GM19468 (cell line): ENCODE measurements at regions not wholly inside any gene's neighbourhood (a gene's known extent, or its start where the extent isn't known, plus 50 kb on each side); places are given as distances from the start of the nearest gene placed in this dataset.
"Not testable (repeated sequence)": the region's sequence is repeated elsewhere in the genome, so short reads cannot be mapped to it uniquely, and the experiment has no call there.

ENCODE experiments used
- ATAC-seq: cut with Tn5 transposase; IDR thresholded peaks from one replicate; pipeline ENCODE4 v1.9.1; 2021; ENCODE audit warnings: mild to moderate bottlenecking, moderate library complexity, moderate number of reproducible peaks; ENCODE audit not compliant: unreplicated experiment; ENCODE audit errors: extremely low read depth

DNA sequence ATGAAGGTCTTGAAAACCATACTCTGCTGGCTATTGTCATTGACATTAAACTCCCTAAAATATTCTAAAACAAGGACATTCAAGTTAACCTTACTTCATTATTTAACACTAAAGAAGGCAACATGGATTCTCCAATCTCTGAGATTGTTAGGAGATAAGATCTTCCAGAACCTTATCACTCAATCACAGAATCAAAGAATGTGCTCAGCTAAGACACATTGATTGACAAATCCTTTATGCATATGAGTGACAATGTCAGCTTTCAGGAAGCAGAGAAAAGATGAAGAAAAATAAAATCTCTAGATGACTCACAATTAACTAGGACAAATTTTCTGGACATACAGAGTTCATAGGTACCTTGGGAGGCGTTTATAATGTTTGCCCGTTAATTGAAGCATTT lies 787.2 kb downstream of the TSN start:
- no peak for ATAC-seq

GRCh38 chr2:122543815-122544214 lies 788.4 kb downstream of the TSN start:
- no peak for ATAC-seq

DNA sequence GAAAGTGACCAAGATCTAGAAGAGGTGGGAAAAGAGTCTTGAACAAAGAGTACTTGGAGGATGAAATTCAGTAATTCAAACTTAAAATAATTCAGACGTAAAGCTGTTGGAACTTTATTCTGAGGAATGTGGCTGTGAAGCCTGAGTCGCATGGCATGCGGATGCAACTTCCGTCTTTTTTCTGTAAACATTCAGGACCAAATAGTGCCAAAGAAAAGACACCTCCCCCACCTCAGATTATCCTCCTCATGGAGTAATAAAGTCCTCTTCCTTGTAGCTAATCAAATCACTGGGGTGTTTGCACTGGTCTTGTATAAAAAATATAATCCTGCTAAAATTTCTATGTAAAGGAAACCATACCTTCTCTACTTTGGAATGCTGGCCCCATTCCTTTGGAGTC lies 790.4 kb downstream of the TSN start:
- no peak for ATAC-seq

DNA sequence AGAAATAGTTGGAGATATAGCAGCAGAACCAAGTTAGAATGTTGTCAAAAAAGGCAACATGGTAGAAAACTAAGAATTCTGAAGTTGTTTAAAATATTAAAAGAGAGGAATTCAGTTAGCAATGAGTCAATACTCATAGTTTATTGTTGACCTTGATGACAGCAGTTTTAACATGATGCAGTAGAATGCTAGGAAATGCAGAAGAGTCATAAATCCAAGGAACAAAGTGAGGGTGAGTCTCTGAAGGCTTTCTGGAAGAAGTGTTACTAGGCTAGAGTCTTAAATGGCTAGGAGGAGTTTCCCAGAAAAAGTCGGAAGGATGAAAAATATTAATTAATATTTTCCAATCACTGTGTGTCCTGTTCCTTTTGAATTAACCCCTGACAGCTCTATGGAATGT lies 807.3 kb downstream of the TSN start:
- ATAC-seq = no peak

GRCh38 chr2:122563781-122564180 lies 808.3 kb downstream of the TSN start:
- ATAC-seq = no peak

GRCh38 chr2:122564843-122565242 lies 809.4 kb downstream of the TSN start:
- no peak for ATAC-seq

DNA sequence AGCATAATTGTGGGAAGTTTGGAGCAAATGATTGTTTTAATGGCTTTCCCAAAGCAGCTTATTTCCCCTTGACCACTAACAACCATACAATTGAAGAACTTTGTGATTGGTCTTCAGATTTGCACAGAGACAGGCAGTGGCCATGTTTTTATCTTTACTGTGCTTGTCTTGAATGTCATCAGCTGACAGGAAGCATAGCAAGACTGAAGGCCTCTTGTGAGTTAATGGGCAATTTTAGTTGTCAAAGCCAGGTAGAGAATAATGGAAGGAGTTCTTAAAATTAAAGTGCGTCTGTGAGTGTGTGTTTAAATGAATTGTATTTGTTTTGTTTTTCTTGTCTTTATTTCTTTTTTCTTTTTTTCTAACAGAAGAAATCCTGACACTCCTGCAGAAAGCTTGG lies 809.9 kb downstream of the TSN start:
- no peak for ATAC-seq

DNA sequence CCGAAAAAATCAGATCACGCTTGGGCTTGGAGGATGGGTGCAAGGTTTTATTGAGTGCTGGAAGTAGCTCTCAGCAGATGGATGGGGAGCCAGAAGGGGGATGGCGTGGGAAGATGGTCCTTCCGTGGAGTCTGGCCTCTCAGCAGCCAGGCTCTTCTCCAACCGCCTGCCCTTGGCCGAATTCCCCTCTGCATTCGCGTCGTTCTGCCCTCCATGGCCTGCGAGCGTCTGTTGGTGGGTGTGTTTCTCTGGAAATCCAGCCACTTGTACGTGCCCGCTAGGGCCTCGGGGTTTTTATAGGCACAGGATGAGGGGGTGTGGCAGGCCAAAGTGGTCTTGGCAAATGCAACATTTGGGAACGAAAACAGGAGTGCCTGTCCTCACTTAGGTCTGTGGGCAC lies 815.2 kb downstream of the TSN start:
- no peak for ATAC-seq

GRCh38 chr2:122571471-122571870 lies 816.0 kb downstream of the TSN start:
- not testable (repeated sequence) for ATAC-seq

GRCh38 chr2:122575076-122575475 lies 819.6 kb downstream of the TSN start:
- no peak for ATAC-seq

GRCh38 chr2:122583159-122583917 lies 827.9 kb downstream of the TSN start:
- ATAC-seq = no peak

DNA sequence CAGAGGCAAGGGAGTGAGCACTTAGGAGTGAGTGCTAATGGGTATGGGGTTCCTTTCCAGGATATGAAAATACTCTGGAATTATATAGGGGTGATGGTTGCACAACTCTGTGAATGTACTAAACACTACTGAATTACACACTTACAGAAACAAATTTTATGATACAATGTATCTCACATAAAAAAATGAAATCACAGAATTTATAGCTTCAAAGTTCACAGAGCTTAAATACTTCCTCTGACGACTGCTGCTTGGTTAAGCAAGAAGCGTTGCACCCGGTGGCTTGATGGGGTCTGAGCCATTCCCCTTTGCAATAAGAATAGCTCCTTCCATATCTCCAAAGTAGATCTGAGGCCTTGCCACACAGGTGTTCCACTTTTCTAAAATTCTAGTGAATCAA lies 835.1 kb downstream of the TSN start:
- no peak for ATAC-seq

DNA sequence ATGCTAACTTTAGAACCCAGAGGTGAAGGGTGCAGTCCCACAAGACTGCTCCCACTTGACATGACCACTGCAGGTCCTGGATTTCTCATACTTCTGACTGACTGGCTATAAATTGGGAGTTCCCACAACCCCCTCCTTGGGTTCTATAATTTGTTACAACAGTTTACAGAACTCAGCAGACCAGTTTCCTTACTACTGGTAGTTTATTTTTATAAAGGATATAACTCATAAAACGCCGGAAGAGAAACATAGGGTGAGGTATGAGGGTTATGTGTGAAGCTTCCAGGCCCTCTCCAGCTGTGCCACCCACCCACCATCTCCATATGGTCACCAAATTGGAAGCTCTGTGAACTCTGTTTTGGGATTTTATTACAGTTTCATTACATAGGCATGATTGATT lies 839.6 kb downstream of the TSN start:
- no peak for ATAC-seq

- no peak for ATAC-seq
Observed at GRCh38 chr2:122596598-122596997, 841.1 kb downstream of the TSN start.

- ATAC-seq = no peak
Observed at GRCh38 chr2:122598784-122599183, 843.3 kb downstream of the TSN start.

DNA sequence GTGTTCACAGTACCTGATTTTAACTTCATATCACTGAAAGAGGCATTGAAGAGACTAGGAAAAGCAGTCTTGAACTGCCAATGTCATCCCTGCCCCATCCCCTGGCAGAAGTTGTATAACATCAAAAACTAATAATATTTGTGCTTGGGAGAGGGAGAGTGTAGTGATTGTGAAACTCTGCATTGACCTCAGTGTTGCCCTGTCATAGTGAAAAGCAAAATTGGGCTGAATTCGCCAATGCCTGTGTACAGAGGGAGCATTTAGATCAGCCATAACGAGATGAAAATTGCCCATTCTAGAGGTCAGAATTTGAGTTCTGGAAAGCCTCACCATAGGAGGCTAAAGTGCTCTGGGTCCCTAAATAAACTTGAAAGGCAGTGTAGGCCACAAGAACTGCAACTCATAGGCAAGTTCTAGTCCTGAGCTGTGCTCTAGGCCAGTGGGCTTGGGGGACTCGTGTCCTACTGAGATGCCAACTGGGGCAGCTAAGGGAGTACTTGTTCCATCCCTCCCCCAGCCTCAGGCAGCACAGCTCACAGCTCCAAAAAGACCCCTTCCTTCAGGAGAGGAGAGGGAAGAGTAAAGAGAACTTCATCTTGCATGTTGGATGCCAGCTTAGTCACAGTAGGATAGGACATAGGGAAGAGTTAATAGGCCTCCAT lies 855.6 kb downstream of the TSN start:
- ATAC-seq = no peak

DNA sequence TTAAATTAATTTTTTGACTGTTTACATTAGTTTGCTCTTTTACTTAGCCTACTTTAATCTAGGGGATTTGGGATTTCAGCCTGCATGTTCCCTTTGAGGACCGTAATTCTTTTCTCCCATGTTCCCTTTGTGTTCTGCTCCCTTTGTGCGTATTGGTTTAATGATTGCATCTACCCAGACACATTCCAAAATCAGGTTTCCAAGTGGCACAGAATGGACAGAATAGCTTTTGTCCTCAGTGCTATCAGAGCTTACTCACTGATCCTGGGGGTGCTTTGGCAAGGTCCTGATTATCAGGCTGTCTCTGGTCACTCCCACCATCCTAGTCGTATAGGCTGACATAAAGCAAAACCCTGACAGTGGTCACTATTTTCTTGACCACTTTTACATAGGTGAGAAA lies 867.5 kb downstream of the TSN start:
- no peak for ATAC-seq

- ATAC-seq = no peak
Observed at GRCh38 chr2:122627388-122627787, 871.9 kb downstream of the TSN start.

GRCh38 chr2:122634256-122634655 lies 878.8 kb downstream of the TSN start:
- ATAC-seq = no peak

GRCh38 chr2:122634920-122635319 lies 879.5 kb downstream of the TSN start:
- no peak for ATAC-seq

GRCh38 chr2:122635686-122636085 lies 880.2 kb downstream of the TSN start:
- ATAC-seq = no peak

- no peak for ATAC-seq
Observed at GRCh38 chr2:122636097-122636496, 880.6 kb downstream of the TSN start.
